ENCODE measurements at regions not wholly inside any gene's neighbourhood (a gene's known extent, or its start where the extent isn't known, plus 50 kb on each side); places are given as distances from the start of the nearest gene placed in this dataset.

- peaks cover 9% of the 10 kb centered on the region for H3K9me3 Mint-ChIP-seq (ENCODE audit: unreplicated experiment)
- H3K4me1 Mint-ChIP-seq (ENCODE audit: low read depth, unreplicated experiment) = peaks cover 10% of the 10 kb centered on the region
- peaks cover 6% of the 10 kb centered on the region for H3K27me3 Mint-ChIP-seq (ENCODE audit: unreplicated experiment)
- peaks cover 1% of the 10 kb centered on the region for H3K36me3 Mint-ChIP-seq (ENCODE audit: unreplicated experiment)
- no peak overlapping the region for H3K27ac Mint-ChIP-seq (ENCODE audit: unreplicated experiment)
- no peak for DNase-seq
- TF ChIP-seq CTCF (IDR thresholded peaks at IDR 0.05; ENCODE audit: partially characterized antibody, unreplicated experiment) = no peak
- H3K4me3 Mint-ChIP-seq (ENCODE audit: unreplicated experiment) = no peak overlapping the region
Measured at GRCh38 chr19:30284209-30284608, 88.0 kb upstream of the ZNF536 start.

- Mint-ChIP-seq H3K27me3 (ENCODE audit: unreplicated experiment) (peaks cover 5% of the 10 kb centered on the region), H3K27ac (ENCODE audit: unreplicated experiment) (no peak overlapping the region), H3K4me3 (ENCODE audit: unreplicated experiment) (no peak overlapping the region), H3K9me3 (ENCODE audit: unreplicated experiment) (peaks cover 9% of the 10 kb centered on the region), H3K4me1 (ENCODE audit: low read depth, unreplicated experiment) (peaks cover 10% of the 10 kb centered on the region), H3K36me3 (ENCODE audit: unreplicated experiment) (no peaks in the 10 kb centered on the region)
- DNase-seq = no peak
- TF ChIP-seq CTCF (IDR thresholded peaks at IDR 0.05; ENCODE audit: partially characterized antibody, unreplicated experiment) = no peak
Measured at GRCh38 chr19:30284885-30285284, 87.3 kb upstream of the ZNF536 start.

GRCh38 chr19:30286378-30286777, 85.8 kb upstream of the ZNF536 start:
- Mint-ChIP-seq H3K9me3 (ENCODE audit: unreplicated experiment) (peaks cover 9% of the 10 kb centered on the region), H3K36me3 (ENCODE audit: unreplicated experiment) (no peaks in the 10 kb centered on the region), H3K4me1 (ENCODE audit: low read depth, unreplicated experiment) (peaks cover 10% of the 10 kb centered on the region), H3K4me3 (ENCODE audit: unreplicated experiment) (no peak overlapping the region), H3K27me3 (ENCODE audit: unreplicated experiment) (peaks cover 3% of the 10 kb centered on the region), H3K27ac (ENCODE audit: unreplicated experiment) (no peak overlapping the region)
- DNase-seq = no peak
- TF ChIP-seq CTCF (IDR thresholded peaks at IDR 0.05; ENCODE audit: partially characterized antibody, unreplicated experiment) = no peak

GRCh38 chr19:30287259-30287658, 84.9 kb upstream of the ZNF536 start:
- no peak for DNase-seq
- Mint-ChIP-seq H3K27ac (ENCODE audit: unreplicated experiment) (no peak overlapping the region), H3K27me3 (ENCODE audit: unreplicated experiment) (no peaks in the 10 kb centered on the region), H3K4me3 (ENCODE audit: unreplicated experiment) (no peak overlapping the region), H3K9me3 (ENCODE audit: unreplicated experiment) (peaks cover 3% of the 10 kb centered on the region), H3K4me1 (ENCODE audit: low read depth, unreplicated experiment) (peaks cover 5% of the 10 kb centered on the region), H3K36me3 (ENCODE audit: unreplicated experiment) (no peaks in the 10 kb centered on the region)
- TF ChIP-seq CTCF (IDR thresholded peaks at IDR 0.05; ENCODE audit: partially characterized antibody, unreplicated experiment) = no peak

- Mint-ChIP-seq H3K27me3 (ENCODE audit: unreplicated experiment) (peaks cover 3% of the 10 kb centered on the region), H3K36me3 (ENCODE audit: unreplicated experiment) (peaks cover 1% of the 10 kb centered on the region), H3K4me1 (ENCODE audit: low read depth, unreplicated experiment) (no peaks in the 10 kb centered on the region), H3K9me3 (ENCODE audit: unreplicated experiment) (no peaks in the 10 kb centered on the region), H3K4me3 (ENCODE audit: unreplicated experiment) (no peak overlapping the region), H3K27ac (ENCODE audit: unreplicated experiment) (no peak overlapping the region)
- no peak for DNase-seq
- TF ChIP-seq CTCF (IDR thresholded peaks at IDR 0.05; ENCODE audit: partially characterized antibody, unreplicated experiment) = no peak
Measured at GRCh38 chr19:30287973-30288372, 84.2 kb upstream of the ZNF536 start.
